GM20431 (cell line): ENCODE measurements at regions not wholly inside any gene's neighbourhood (a gene's known extent, or its start where the extent isn't known, plus 50 kb on each side); places are given as distances from the start of the nearest gene placed in this dataset.
"Not testable (repeated sequence)": the region's sequence is repeated elsewhere in the genome, so short reads cannot be mapped to it uniquely, and the experiment has no call there.

Experiments used
- in situ Hi-C: fragments of 300-500 bp; cut with MseI, MboI; formaldehyde crosslinking; loops from one replicate; pipeline ENCODE4 v1.15.0; 2020; ENCODE audit warnings: low sequenced_read_pairs; ENCODE audit not compliant: unreplicated experiment

GRCh38 chr15:81940467-81941451, 105.1 kb downstream of the MEX3B start:
- in situ Hi-C loops, result no loop called here

GRCh38 chr15:81939604-81940440, 106.0 kb downstream of the MEX3B start:
- in situ Hi-C loops, result loop anchor here (10.0 kb wide), 1 partner anchor 455 kb away; no protein-coding TSS in a partner anchor

GRCh38 chr15:81937189-81937588, 108.6 kb downstream of the MEX3B start:
- in situ Hi-C loops, result loop anchor here (10.0 kb wide), 1 partner anchor 452 kb away; no protein-coding TSS in a partner anchor

- in situ Hi-C loops, result loop anchor here (10.0 kb wide), 1 partner anchor 446 kb away; no protein-coding TSS in a partner anchor
Measured at GRCh38 chr15:81930582-81931369, 115.0 kb downstream of the MEX3B start.

- in situ Hi-C loops, result no loop called here
Measured at GRCh38 chr15:81929557-81929956, 116.3 kb downstream of the MEX3B start.

- in situ Hi-C loops, result no loop called here
Measured at GRCh38 chr15:81926981-81927380, 118.8 kb downstream of the MEX3B start.

- in situ Hi-C loops, result no loop called here
Measured at GRCh38 chr15:81924729-81925128, 121.1 kb downstream of the MEX3B start.

- in situ Hi-C loops, result no loop called here
Measured at GRCh38 chr15:81923561-81924350, 122.1 kb downstream of the MEX3B start.

- in situ Hi-C loops, result no loop called here
Measured at GRCh38 chr15:81922143-81922542, 123.7 kb downstream of the MEX3B start.

GRCh38 chr15:81921163-81921562, 124.7 kb downstream of the MEX3B start:
- in situ Hi-C loops, result no loop called here

GRCh38 chr15:81918767-81919166, 127.1 kb downstream of the MEX3B start:
- in situ Hi-C loops, result not testable (repeated sequence)

GRCh38 chr15:81916451-81916850, 129.4 kb downstream of the MEX3B start:
- in situ Hi-C loops, result no loop called here

GRCh38 chr15:81915990-81916389, 129.8 kb downstream of the MEX3B start:
- in situ Hi-C loops, result no loop called here

GRCh38 chr15:81914734-81915256, 131.0 kb downstream of the MEX3B start:
- in situ Hi-C loops, result no loop called here

- in situ Hi-C loops, result no loop called here
Measured at GRCh38 chr15:81914333-81914732, 131.5 kb downstream of the MEX3B start.

GRCh38 chr15:81911022-81911971, 134.5 kb downstream of the MEX3B start:
- in situ Hi-C loops, result no loop called here

GRCh38 chr15:81910355-81911021, 135.3 kb downstream of the MEX3B start:
- in situ Hi-C loops, result no loop called here
